Osteocyte (in vitro differentiated cells): ENCODE measurements at regions not wholly inside any gene's neighbourhood (a gene's known extent, or its start where the extent isn't known, plus 50 kb on each side); places are given as distances from the start of the nearest gene placed in this dataset.

Experiments
- DNase-seq: peaks from one replicate; pipeline ENCODE4 v3.0.0; 2021; ENCODE audit warnings: mixed read lengths; ENCODE audit not compliant: unreplicated experiment; ENCODE audit errors: extremely low spot score
- H3K27ac Mint-ChIP-seq: one replicate; pipeline ENCODE4 v1.8.0; 2021; ENCODE audit warnings: mild to moderate bottlenecking, mixed read lengths; ENCODE audit not compliant: unreplicated experiment
- H3K27me3 Mint-ChIP-seq: one replicate; pipeline ENCODE4 v1.8.0; 2021; ENCODE audit warnings: mixed read lengths; ENCODE audit not compliant: unreplicated experiment
- H3K36me3 Mint-ChIP-seq: one replicate; pipeline ENCODE4 v1.8.0; 2021; ENCODE audit warnings: mixed read lengths; ENCODE audit not compliant: unreplicated experiment
- H3K4me1 Mint-ChIP-seq: one replicate; pipeline ENCODE4 v1.8.0; 2021; ENCODE audit warnings: mixed read lengths; ENCODE audit not compliant: unreplicated experiment
- H3K4me3 Mint-ChIP-seq: one replicate; pipeline ENCODE4 v1.8.0; 2021; ENCODE audit warnings: mild to moderate bottlenecking, moderate library complexity, mixed read lengths; ENCODE audit not compliant: unreplicated experiment
- H3K9me3 Mint-ChIP-seq: one replicate; pipeline ENCODE4 v1.8.0; 2021; ENCODE audit warnings: mixed read lengths; ENCODE audit not compliant: unreplicated experiment
- CTCF ChIP-seq: fragments of 200-600 bp; sonication (generic); IDR thresholded peaks from 2 replicates; pipeline ENCODE4 v1.5.0; 2021; ENCODE audit warnings: antibody characterized with exemption, mild to moderate bottlenecking, moderate library complexity

- no peak overlapping the region for H3K27ac Mint-ChIP-seq
- no peaks in the 10 kb centered on the region for H3K36me3 Mint-ChIP-seq
- H3K9me3 Mint-ChIP-seq: peaks cover 25% of the 10 kb centered on the region
- no peaks in the 10 kb centered on the region for H3K27me3 Mint-ChIP-seq
- no peak overlapping the region for H3K4me3 Mint-ChIP-seq
- H3K4me1 Mint-ChIP-seq: no peaks in the 10 kb centered on the region
- DNase-seq: no peak
- no peak for TF ChIP-seq CTCF
Observed at GRCh38 chr2:60116161-60116875, 437.1 kb downstream of the BCL11A start.

DNA sequence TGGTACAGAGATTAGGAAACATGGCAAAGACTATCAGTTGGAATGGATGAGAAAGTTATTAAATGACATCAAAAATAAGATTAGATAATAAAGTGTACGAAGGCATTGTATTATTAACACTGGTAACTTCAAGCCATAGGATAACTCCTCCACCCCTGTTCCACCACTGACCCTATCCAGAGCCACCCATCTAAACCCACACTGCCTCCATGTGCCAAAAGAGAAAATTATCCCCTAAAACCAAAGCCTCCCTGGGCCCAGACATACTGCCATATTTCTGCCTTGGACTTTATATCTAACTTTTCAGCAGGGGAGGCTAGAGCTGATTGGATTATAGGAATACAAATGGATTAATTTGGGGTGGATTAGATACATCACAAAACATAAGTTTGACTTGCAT, 443.7 kb downstream of the BCL11A start:
- no peak for DNase-seq
- H3K27ac Mint-ChIP-seq: no peak overlapping the region
- H3K4me3 Mint-ChIP-seq: no peak overlapping the region
- no peaks in the 10 kb centered on the region for H3K27me3 Mint-ChIP-seq
- H3K4me1 Mint-ChIP-seq: no peaks in the 10 kb centered on the region
- no peaks in the 10 kb centered on the region for H3K36me3 Mint-ChIP-seq
- no peak for TF ChIP-seq CTCF
- no peaks in the 10 kb centered on the region for H3K9me3 Mint-ChIP-seq

- no peaks in the 10 kb centered on the region for H3K4me1 Mint-ChIP-seq
- no peak for TF ChIP-seq CTCF
- H3K27me3 Mint-ChIP-seq: no peaks in the 10 kb centered on the region
- no peak for DNase-seq
- H3K36me3 Mint-ChIP-seq: no peaks in the 10 kb centered on the region
- H3K9me3 Mint-ChIP-seq: no peaks in the 10 kb centered on the region
- no peak overlapping the region for H3K4me3 Mint-ChIP-seq
- H3K27ac Mint-ChIP-seq: no peak overlapping the region
Observed at GRCh38 chr2:60106836-60107529, 446.5 kb downstream of the BCL11A start.

GRCh38 chr2:60105906-60106305, 447.5 kb downstream of the BCL11A start:
- H3K4me3 Mint-ChIP-seq: no peak overlapping the region
- H3K4me1 Mint-ChIP-seq: no peaks in the 10 kb centered on the region
- no peak for TF ChIP-seq CTCF
- no peaks in the 10 kb centered on the region for H3K36me3 Mint-ChIP-seq
- DNase-seq: no peak
- H3K9me3 Mint-ChIP-seq: no peaks in the 10 kb centered on the region
- H3K27me3 Mint-ChIP-seq: no peaks in the 10 kb centered on the region
- no peak overlapping the region for H3K27ac Mint-ChIP-seq
